Tibial nerve (tissue), 4 donors: ENCODE measurements at regions not wholly inside any gene's neighbourhood (a gene's known extent, or its start where the extent isn't known, plus 50 kb on each side); places are given as distances from the start of the nearest gene placed in this dataset.

ENCODE experiments used
- EP300 ChIP-seq, 2 donors: sonication (generic); formaldehyde crosslinking; IDR thresholded peaks; one replicate each; pipeline ENCODE4 v1.6.1; 2017; ENCODE audit warnings: antibody characterized with exemption in 2 of 2, mild to moderate bottlenecking in 1 of 2
- POLR2A ChIP-seq, 2 donors: fragments of 450-650 bp; IDR thresholded peaks; one replicate each; pipeline ENCODE4 v1.6.1; 2017; ENCODE audit warnings: antibody characterized with exemption in 2 of 2, mild to moderate bottlenecking in 2 of 2, moderate library complexity in 2 of 2
- TF ChIP-seq, protein P1 (sequence below), 5 experiments: fragments of 200-600 bp in 3 of 5; fragments of 450-650 bp in 2 of 5; sonication (generic) in 3 of 5; IDR thresholded peaks; one replicate each; pipeline ENCODE4 v1.5.1; 2016 to 2019; ENCODE audit warnings: antibody characterized with exemption in 5 of 5, mild to moderate bottlenecking in 3 of 5, moderate library complexity in 2 of 5

DNA sequence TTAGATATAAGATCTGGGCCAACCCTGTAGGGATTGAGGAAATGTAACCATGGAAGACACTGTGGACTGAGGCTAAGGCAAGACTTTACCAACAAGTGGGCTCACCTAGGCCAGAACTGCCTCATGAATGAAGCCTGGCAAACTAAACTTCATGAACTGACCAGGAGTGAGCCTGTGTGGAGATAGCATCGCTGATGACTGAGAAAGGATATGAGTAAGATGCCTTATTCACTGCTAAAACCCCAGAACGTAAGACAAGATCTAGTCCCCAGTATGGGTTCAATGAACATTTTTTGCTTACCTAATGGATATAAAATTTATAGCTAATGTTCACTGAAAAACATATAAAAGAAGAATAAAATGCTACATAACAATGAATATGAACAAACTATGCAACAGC lies 399.8 kb downstream of the SATB2 start:
- TF ChIP-seq EP300 (IDR thresholded peaks at IDR 0.05) (no peak), POLR2A (IDR thresholded peaks at IDR 0.05) (no peak)
- TF ChIP-seq, protein P1, sequence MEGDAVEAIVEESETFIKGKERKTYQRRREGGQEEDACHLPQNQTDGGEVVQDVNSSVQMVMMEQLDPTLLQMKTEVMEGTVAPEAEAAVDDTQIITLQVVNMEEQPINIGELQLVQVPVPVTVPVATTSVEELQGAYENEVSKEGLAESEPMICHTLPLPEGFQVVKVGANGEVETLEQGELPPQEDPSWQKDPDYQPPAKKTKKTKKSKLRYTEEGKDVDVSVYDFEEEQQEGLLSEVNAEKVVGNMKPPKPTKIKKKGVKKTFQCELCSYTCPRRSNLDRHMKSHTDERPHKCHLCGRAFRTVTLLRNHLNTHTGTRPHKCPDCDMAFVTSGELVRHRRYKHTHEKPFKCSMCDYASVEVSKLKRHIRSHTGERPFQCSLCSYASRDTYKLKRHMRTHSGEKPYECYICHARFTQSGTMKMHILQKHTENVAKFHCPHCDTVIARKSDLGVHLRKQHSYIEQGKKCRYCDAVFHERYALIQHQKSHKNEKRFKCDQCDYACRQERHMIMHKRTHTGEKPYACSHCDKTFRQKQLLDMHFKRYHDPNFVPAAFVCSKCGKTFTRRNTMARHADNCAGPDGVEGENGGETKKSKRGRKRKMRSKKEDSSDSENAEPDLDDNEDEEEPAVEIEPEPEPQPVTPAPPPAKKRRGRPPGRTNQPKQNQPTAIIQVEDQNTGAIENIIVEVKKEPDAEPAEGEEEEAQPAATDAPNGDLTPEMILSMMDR (IDR thresholded peaks at IDR 0.05): no peak
